Activated CD8-positive, alpha-beta T cell treated with anti-CD3 and anti-CD28 coated beads for 36 hours (primary cell): ENCODE measurements at regions not wholly inside any gene's neighbourhood (a gene's known extent, or its start where the extent isn't known, plus 50 kb on each side); places are given as distances from the start of the nearest gene placed in this dataset.
"Not testable (repeated sequence)": the region's sequence is repeated elsewhere in the genome, so short reads cannot be mapped to it uniquely, and the experiment has no call there.

Experiments used
- ATAC-seq: fragments of 200-7000 bp; cut with Tn5 transposase; one replicate; pipeline ENCODE4 v1.10.0; 2021; ENCODE audit warnings: mild to moderate bottlenecking, moderate library complexity
- CTCF ChIA-PET: fragments of 350-600 bp; sonication (Branson Sonifier 250); formaldehyde crosslinking; loops from one replicate; lab custom pipeline; 2021; ENCODE audit warnings: antibody characterized with exemption; lab: Charles Lee
- POLR2A ChIA-PET: fragments of 350-600 bp; sonication (Branson Sonifier 250); formaldehyde crosslinking; loops from one replicate; lab custom pipeline; 2021; ENCODE audit warnings: antibody characterized with exemption; lab: Charles Lee
- DNase-seq: peaks from one replicate; pipeline ENCODE4 v3.0.0-alpha.2; 2020
- H3K27ac Mint-ChIP-seq: one replicate; pipeline ENCODE4 v1.8.0; 2021; ENCODE audit warnings: mild to moderate bottlenecking, mixed read lengths
- H3K27me3 Mint-ChIP-seq: one replicate; pipeline ENCODE4 v1.8.0; 2021; ENCODE audit warnings: mixed read lengths
- H3K36me3 Mint-ChIP-seq: one replicate; pipeline ENCODE4 v1.8.0; 2021; ENCODE audit warnings: low read depth, mixed read lengths
- H3K4me1 Mint-ChIP-seq: one replicate; pipeline ENCODE4 v1.8.0; 2021; ENCODE audit warnings: low read depth, mixed read lengths
- H3K4me3 Mint-ChIP-seq: one replicate; pipeline ENCODE4 v1.8.0; 2021; ENCODE audit warnings: mild to moderate bottlenecking, moderate library complexity, mixed read lengths
- H3K9me3 Mint-ChIP-seq: one replicate; pipeline ENCODE4 v1.8.0; 2021; ENCODE audit warnings: mixed read lengths
- intact Hi-C: fragments of 100-400 bp; cut with micrococcal nuclease; formaldehyde crosslinking; loops from one replicate; pipeline ENCODE4 v1.10.0; 2022
- TF ChIP-seq, protein P1 (sequence below): fragments of 200-600 bp; IDR thresholded peaks from one replicate; pipeline ENCODE4 v1.8.0; 2022; ENCODE audit warnings: antibody characterized with exemption, mild to moderate bottlenecking

- Mint-ChIP-seq H3K4me3 (no peak overlapping the region), H3K27me3 (peaks cover 16% of the 10 kb centered on the region), H3K9me3 (no peaks in the 10 kb centered on the region), H3K36me3 (no peaks in the 10 kb centered on the region), H3K4me1 (no peaks in the 10 kb centered on the region), H3K27ac (no peak overlapping the region)
- intact Hi-C loops = no loop called here
- ATAC-seq = no peak
- ChIA-PET CTCF (no interaction called here), POLR2A (no interaction called here)
- DNase-seq = no peak
- TF ChIP-seq, protein P1, sequence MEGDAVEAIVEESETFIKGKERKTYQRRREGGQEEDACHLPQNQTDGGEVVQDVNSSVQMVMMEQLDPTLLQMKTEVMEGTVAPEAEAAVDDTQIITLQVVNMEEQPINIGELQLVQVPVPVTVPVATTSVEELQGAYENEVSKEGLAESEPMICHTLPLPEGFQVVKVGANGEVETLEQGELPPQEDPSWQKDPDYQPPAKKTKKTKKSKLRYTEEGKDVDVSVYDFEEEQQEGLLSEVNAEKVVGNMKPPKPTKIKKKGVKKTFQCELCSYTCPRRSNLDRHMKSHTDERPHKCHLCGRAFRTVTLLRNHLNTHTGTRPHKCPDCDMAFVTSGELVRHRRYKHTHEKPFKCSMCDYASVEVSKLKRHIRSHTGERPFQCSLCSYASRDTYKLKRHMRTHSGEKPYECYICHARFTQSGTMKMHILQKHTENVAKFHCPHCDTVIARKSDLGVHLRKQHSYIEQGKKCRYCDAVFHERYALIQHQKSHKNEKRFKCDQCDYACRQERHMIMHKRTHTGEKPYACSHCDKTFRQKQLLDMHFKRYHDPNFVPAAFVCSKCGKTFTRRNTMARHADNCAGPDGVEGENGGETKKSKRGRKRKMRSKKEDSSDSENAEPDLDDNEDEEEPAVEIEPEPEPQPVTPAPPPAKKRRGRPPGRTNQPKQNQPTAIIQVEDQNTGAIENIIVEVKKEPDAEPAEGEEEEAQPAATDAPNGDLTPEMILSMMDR = no peak
These were observed 69.3 kb upstream of the RGPD5 start for GRCh38 chr2:109724533-109725460.

GRCh38 chr2:109726379-109727270 is 67.5 kb upstream of the RGPD5 start:
- TF ChIP-seq, protein P1 = no peak
- ATAC-seq = no peak
- CTCF ChIA-PET = no interaction called here
- H3K36me3 Mint-ChIP-seq = no peaks in the 10 kb centered on the region
- POLR2A ChIA-PET = no interaction called here
- peaks cover 17% of the 10 kb centered on the region for H3K27me3 Mint-ChIP-seq
- DNase-seq = no peak
- H3K27ac Mint-ChIP-seq = no peak overlapping the region
- H3K4me3 Mint-ChIP-seq = no peak overlapping the region
- intact Hi-C loops = no loop called here
- no peaks in the 10 kb centered on the region for H3K9me3 Mint-ChIP-seq
- H3K4me1 Mint-ChIP-seq = no peaks in the 10 kb centered on the region

DNA sequence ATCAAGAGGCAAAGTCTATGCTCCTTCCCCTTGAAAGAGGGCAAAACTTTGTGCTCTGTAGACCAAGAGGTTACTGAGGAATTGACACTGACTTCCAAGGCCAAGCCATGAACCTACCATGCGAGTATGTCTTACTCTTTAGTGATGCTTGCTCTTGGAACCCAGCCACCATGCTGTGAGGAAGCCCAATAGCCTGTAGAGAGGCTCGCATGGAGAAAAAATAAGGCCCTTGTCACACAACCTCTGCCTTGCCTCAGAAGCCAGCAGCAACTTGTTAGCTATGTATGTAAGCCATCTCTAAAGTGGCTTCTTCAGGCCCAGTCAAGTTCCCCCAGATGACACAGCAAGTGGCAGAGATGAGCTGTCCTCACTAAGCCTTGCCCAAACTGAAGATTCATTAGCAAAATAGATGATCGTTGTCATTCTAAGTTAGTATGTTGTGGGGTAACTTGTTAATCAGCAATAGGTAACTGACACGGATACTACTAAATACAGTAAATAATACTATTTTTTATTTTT is 66.1 kb upstream of the RGPD5 start:
- H3K9me3 Mint-ChIP-seq = no peaks in the 10 kb centered on the region
- no peak for DNase-seq
- H3K4me1 Mint-ChIP-seq = no peaks in the 10 kb centered on the region
- no peak overlapping the region for H3K4me3 Mint-ChIP-seq
- POLR2A ChIA-PET = no interaction called here
- TF ChIP-seq, protein P1 = no peak
- H3K27ac Mint-ChIP-seq = no peak overlapping the region
- intact Hi-C loops = no loop called here
- no peaks in the 10 kb centered on the region for H3K36me3 Mint-ChIP-seq
- no peak for ATAC-seq
- CTCF ChIA-PET = interaction anchor here (1.1 kb wide), 1 partner anchor 182 kb away, joined by 3 read pairs; no protein-coding TSS in a partner anchor
- H3K27me3 Mint-ChIP-seq = peaks cover 20% of the 10 kb centered on the region

DNA sequence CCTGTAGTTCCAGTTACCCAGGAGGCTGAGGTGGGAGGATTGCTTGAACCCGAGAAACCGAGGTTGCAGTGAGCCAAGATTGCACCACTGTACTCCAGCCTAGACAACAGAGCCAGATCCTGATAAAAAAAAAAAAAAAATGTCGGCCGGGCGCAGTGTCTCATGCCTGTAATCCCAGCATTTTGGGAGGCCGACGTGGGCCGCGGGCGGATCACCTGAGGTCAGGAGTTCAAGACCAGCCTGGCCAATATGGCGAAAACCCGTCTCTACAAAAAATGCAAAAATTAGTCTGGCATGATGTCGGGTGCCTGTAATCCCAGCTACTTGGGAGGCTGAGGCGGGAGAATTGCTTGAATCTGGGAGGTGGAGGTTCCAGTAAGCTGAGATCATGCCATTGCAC is 60.4 kb upstream of the RGPD5 start:
- H3K36me3 Mint-ChIP-seq, H3K4me3 Mint-ChIP-seq, H3K4me1 Mint-ChIP-seq, POLR2A ChIA-PET, H3K27ac Mint-ChIP-seq, DNase-seq, ATAC-seq, intact Hi-C loops, H3K9me3 Mint-ChIP-seq: not testable (repeated sequence)
- CTCF ChIA-PET = interaction anchor here (3.5 kb wide), 1 partner anchor 187 kb away, joined by 30 read pairs; no protein-coding TSS in a partner anchor
- peaks cover 20% of the 10 kb centered on the region for H3K27me3 Mint-ChIP-seq

GRCh38 chr2:109736177-109736827 is 57.8 kb upstream of the RGPD5 start:
- peak; percentile 35 for DNase-seq
- CTCF ChIA-PET = interaction anchor here (1.0 to 3.5 kb wide), 2 partner anchors 97 to 190 kb away, joined by 3 to 30 read pairs; no protein-coding TSS in a partner anchor

More at GRCh38 chr2:109736177-109736827, 57.8 kb upstream of the RGPD5 start:
- Mint-ChIP-seq H3K9me3 (no peaks in the 10 kb centered on the region), H3K4me3 (no peak overlapping the region), H3K27me3 (peaks cover 18% of the 10 kb centered on the region), H3K27ac (no peak overlapping the region), H3K36me3 (no peaks in the 10 kb centered on the region), H3K4me1 (no peaks in the 10 kb centered on the region)
- POLR2A ChIA-PET = no interaction called here
- no peak for ATAC-seq
- TF ChIP-seq, protein P1 = peak; percentile 55
- intact Hi-C loops = no loop called here
